ENCODE measurements at regions not wholly inside any gene's neighbourhood (a gene's known extent, or its start where the extent isn't known, plus 50 kb on each side); places are given as distances from the start of the nearest gene placed in this dataset.

DNA sequence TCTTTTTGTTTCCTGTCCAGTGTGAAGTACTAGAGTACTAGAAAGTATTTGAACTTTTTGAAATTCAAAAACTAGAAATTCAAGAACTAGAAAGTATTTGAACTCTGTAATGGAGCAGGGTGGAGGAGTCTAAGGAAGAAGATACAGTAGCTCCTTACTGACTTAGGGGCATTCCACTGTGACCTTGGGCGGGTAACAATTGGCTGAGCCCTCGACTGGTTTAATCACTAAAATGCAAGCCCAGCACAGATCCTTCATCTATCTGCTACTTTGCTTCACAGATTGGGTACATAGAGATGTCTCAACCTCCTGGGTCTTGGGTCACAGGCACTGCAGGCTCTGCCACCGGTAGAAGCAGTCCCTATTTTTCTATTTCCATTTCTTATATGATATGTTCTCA is 462.1 kb upstream of the AGTR1 start:
- H4K5ac ChIP-seq (ENCODE audit: low read depth, low read length), result no peak overlapping the region
- H3K9me3 ChIP-seq (ENCODE audit: control insufficient read depth, insufficient read depth, low read length), result no peaks in the 10 kb centered on the region
- H3K9me1 ChIP-seq (ENCODE audit: insufficient read depth, low read length), result no peaks in the 10 kb centered on the region
- no peak overlapping the region for H2BK20ac ChIP-seq (ENCODE audit: low read depth, low read length)
- H4K8ac ChIP-seq (ENCODE audit: low read depth in 2 of 2, low read length in 2 of 2), result no peak overlapping the region
- no peak overlapping the region for H3K56ac ChIP-seq (ENCODE audit: extremely low read depth, insufficient read depth, low read length)
- H3K36me3 ChIP-seq (ENCODE audit: control insufficient read depth, insufficient read depth, low read length), result no peaks in the 10 kb centered on the region
- no peak overlapping the region for H2AK9ac ChIP-seq (replicated peaks; ENCODE audit: low read depth, low read length, poor library complexity)
- H4K20me1 ChIP-seq (ENCODE audit: insufficient read depth, low read length), result no peaks in the 10 kb centered on the region
- H3K27me3 ChIP-seq (ENCODE audit: control insufficient read depth, insufficient read depth, low read length), result no peaks in the 10 kb centered on the region
- no peak overlapping the region for H2BK120ac ChIP-seq (ENCODE audit: low read depth, low read length)
- TF ChIP-seq SMC3 (IDR thresholded peaks at IDR 0.05; ENCODE audit: low read depth, low read length) (no peak), MAFK (IDR thresholded peaks at IDR 0.05; ENCODE audit: low read depth, low read length) (no peak), CHD1 (IDR thresholded peaks at IDR 0.05; ENCODE audit: low read depth, low read length) (no peak), NFE2L2 (IDR thresholded peaks at IDR 0.05; ENCODE audit: low read depth, low read length) (no peak), BHLHE40 (IDR thresholded peaks at IDR 0.05; ENCODE audit: low read depth, low read length) (no peak), RAD21 (IDR thresholded peaks at IDR 0.05; ENCODE audit: low read length) (no peak), POLR2A (IDR thresholded peaks at IDR 0.05; ENCODE audit: low read depth, low read length) (no peak), RCOR1 (IDR thresholded peaks at IDR 0.05; ENCODE audit: insufficient replicate concordance, low read length) (no peak), RFX5 (IDR thresholded peaks at IDR 0.05; ENCODE audit: low read depth, low read length) (no peak), MAZ (IDR thresholded peaks at IDR 0.05; ENCODE audit: borderline replicate concordance, low read depth, low read length) (no peak), FOS (IDR thresholded peaks at IDR 0.05; ENCODE audit: low read depth, low read length) (no peak), MXI1 (IDR thresholded peaks at IDR 0.05; ENCODE audit: borderline replicate concordance, low read depth, low read length) (no peak), CEBPB (IDR thresholded peaks at IDR 0.05; ENCODE audit: low read depth, low read length) (no peak)
- TF ChIP-seq, protein P1, sequence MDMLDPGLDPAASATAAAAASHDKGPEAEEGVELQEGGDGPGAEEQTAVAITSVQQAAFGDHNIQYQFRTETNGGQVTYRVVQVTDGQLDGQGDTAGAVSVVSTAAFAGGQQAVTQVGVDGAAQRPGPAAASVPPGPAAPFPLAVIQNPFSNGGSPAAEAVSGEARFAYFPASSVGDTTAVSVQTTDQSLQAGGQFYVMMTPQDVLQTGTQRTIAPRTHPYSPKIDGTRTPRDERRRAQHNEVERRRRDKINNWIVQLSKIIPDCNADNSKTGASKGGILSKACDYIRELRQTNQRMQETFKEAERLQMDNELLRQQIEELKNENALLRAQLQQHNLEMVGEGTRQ (IDR thresholded peaks at IDR 0.05; ENCODE audit: low read depth, low read length), result no peak
- TF ChIP-seq, protein P2, sequence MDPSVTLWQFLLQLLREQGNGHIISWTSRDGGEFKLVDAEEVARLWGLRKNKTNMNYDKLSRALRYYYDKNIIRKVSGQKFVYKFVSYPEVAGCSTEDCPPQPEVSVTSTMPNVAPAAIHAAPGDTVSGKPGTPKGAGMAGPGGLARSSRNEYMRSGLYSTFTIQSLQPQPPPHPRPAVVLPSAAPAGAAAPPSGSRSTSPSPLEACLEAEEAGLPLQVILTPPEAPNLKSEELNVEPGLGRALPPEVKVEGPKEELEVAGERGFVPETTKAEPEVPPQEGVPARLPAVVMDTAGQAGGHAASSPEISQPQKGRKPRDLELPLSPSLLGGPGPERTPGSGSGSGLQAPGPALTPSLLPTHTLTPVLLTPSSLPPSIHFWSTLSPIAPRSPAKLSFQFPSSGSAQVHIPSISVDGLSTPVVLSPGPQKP (IDR thresholded peaks at IDR 0.05; ENCODE audit: borderline replicate concordance, low read depth, low read length), result no peak
- TF ChIP-seq, protein P3, sequence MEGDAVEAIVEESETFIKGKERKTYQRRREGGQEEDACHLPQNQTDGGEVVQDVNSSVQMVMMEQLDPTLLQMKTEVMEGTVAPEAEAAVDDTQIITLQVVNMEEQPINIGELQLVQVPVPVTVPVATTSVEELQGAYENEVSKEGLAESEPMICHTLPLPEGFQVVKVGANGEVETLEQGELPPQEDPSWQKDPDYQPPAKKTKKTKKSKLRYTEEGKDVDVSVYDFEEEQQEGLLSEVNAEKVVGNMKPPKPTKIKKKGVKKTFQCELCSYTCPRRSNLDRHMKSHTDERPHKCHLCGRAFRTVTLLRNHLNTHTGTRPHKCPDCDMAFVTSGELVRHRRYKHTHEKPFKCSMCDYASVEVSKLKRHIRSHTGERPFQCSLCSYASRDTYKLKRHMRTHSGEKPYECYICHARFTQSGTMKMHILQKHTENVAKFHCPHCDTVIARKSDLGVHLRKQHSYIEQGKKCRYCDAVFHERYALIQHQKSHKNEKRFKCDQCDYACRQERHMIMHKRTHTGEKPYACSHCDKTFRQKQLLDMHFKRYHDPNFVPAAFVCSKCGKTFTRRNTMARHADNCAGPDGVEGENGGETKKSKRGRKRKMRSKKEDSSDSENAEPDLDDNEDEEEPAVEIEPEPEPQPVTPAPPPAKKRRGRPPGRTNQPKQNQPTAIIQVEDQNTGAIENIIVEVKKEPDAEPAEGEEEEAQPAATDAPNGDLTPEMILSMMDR (conservative IDR thresholded peaks at IDR 0.05; ENCODE audit: low read depth, low read length), result no peak
- ChIA-PET POLR2A (ENCODE audit: unreplicated experiment) (no interaction called here), CTCF (no interaction called here)
- intact Hi-C loops (cut with micrococcal nuclease), result no loop called here
- H3K4ac ChIP-seq (ENCODE audit: low read depth, low read length), result no peak overlapping the region
- H3K27ac ChIP-seq (ENCODE audit: insufficient read depth, low read length), result no peak overlapping the region
- no peak overlapping the region for H3K4me3 ChIP-seq (ENCODE audit: insufficient read depth, low read depth, low read length)
- dilution Hi-C loops (cut with HindIII; ENCODE audit: low sequenced_read_pairs, unreplicated experiment), result no loop called here
- H3K4me2 ChIP-seq (ENCODE audit: low read depth, low read length), result no peak overlapping the region
- no TSS peak for BruUV-seq (replicated peaks)
- H2BK5ac ChIP-seq (ENCODE audit: low read depth, low read length, poor library complexity, severe bottlenecking), result no peak overlapping the region
- no peak overlapping the region for H3K18ac ChIP-seq (ENCODE audit: low read depth, low read length)
- no peak overlapping the region for H4K91ac ChIP-seq (ENCODE audit: insufficient read depth, low read depth, low read length)
- no peak overlapping the region for H3K14ac ChIP-seq (replicated peaks; ENCODE audit: low read depth, low read length)
- ATAC-seq (ENCODE audit: low read depth) (no peak), DNase-seq (no peak)
- H3K4me1 ChIP-seq (ENCODE audit: control insufficient read depth, insufficient read depth, low read length), result no peaks in the 10 kb centered on the region
- in situ Hi-C loops (cut with MboI; ENCODE audit: low sequenced_read_pairs), result no loop called here
- no CpG with 5 or more reads among the region's 3 CpGs for WGBS, 2 experiments (ENCODE audit: extremely low coverage in 2 of 2, insufficient read length in 1 of 2)
- H2AFZ ChIP-seq (replicated peaks; ENCODE audit: low read length, poor library complexity), result no peak overlapping the region
- no peak overlapping the region for H3K23ac ChIP-seq (ENCODE audit: low read depth, low read length)
- H2BK15ac ChIP-seq (ENCODE audit: low read depth, low read length), result no peak overlapping the region
- H2AK5ac ChIP-seq (ENCODE audit: low read depth, low read length), result no peak overlapping the region
- H3K9ac ChIP-seq (ENCODE audit: low read depth, low read length), result no peak overlapping the region
- H3K79me1 ChIP-seq (ENCODE audit: low read depth in 1 of 2, low read length in 2 of 2), result no peaks in the 10 kb centered on the region

All from IMR-90 (cell line).